Panc1 (cell line): ENCODE measurements at regions not wholly inside any gene's neighbourhood (a gene's known extent, or its start where the extent isn't known, plus 50 kb on each side); places are given as distances from the start of the nearest gene placed in this dataset.

Experiments
- ATAC-seq: fragments of 200-7000 bp; cut with Tn5 transposase; 2 replicates; pipeline ENCODE4 v1.9.1; 2020; ENCODE audit warnings: mild to moderate bottlenecking, moderate library complexity
- BruUV-seq: library from RNA; stranded (reverse); fragments of 400-500 nt; replicated peaks from 2 replicates; lab custom pipeline; 2021; lab: Mats Ljungman, UMichigan
- CTCF ChIA-PET: fragments of 300-600 bp; sonication (Branson Sonifier 250); formaldehyde crosslinking; loops from one replicate; lab custom pipeline; 2022; ENCODE audit warnings: antibody characterized with exemption; lab: Charles Lee
- POLR2A ChIA-PET: fragments of 300-600 bp; sonication (Branson Sonifier 250); formaldehyde crosslinking; loops from one replicate; lab custom pipeline; 2022; ENCODE audit warnings: antibody characterized with exemption; lab: Charles Lee
- DNase-seq: peaks from one replicate; pipeline ENCODE4 v3.0.0-alpha.2; 2010; ENCODE audit warnings: low read depth, low spot score
- H3K27ac ChIP-seq: 2 replicates; pipeline ENCODE4 v1.5.1; 2011; ENCODE audit warnings: mild to moderate bottlenecking, low read length, inconsistent platforms
- H3K27me3 ChIP-seq: fragments of 200-500 bp; sonication (Bioruptor generic); 2 replicates; pipeline ENCODE4 v1.6.0; 2014; ENCODE audit warnings: low read length, inconsistent platforms; ENCODE audit not compliant: control insufficient read depth, insufficient read depth
- H3K36me3 ChIP-seq: fragments of 200-500 bp; sonication (Bioruptor generic); 2 replicates; pipeline ENCODE4 v1.5.1; 2014; ENCODE audit warnings: inconsistent platforms, mild to moderate bottlenecking, low read length, moderate library complexity; ENCODE audit not compliant: control insufficient read depth, insufficient read depth
- H3K4me1 ChIP-seq: 2 replicates; pipeline ENCODE4 v1.5.1; 2011; ENCODE audit warnings: inconsistent platforms, mild to moderate bottlenecking, low read length, moderate library complexity; ENCODE audit not compliant: control insufficient read depth, insufficient read depth
- H3K4me3 ChIP-seq, 2 experiments: 2 replicates each; pipeline ENCODE4 v1.5.1; 2011 to 2012; ENCODE audit warnings: low read depth in 2 of 2, low read length in 2 of 2, mild to moderate bottlenecking in 2 of 2, inconsistent platforms in 1 of 2, moderate library complexity in 1 of 2
- H3K9me3 ChIP-seq: fragments of 200-500 bp; sonication (Bioruptor generic); 2 replicates; pipeline ENCODE4 v1.5.1; 2014; ENCODE audit warnings: low read depth, mild to moderate bottlenecking, inconsistent platforms, low read length, moderate library complexity; ENCODE audit not compliant: control insufficient read depth, insufficient read depth
- POLR2AphosphoS5 ChIP-seq: IDR thresholded peaks from 2 replicates; pipeline ENCODE4 v1.6.1; 2012; ENCODE audit warnings: mild to moderate bottlenecking, low read depth, low read length, moderate library complexity
- SIN3A ChIP-seq: IDR thresholded peaks from 2 replicates; pipeline ENCODE4 v1.6.1; 2012; ENCODE audit warnings: low read depth, mild to moderate bottlenecking, low read length, moderate library complexity, borderline replicate concordance; ENCODE audit not compliant: insufficient read depth
- TCF7L2 ChIP-seq: IDR thresholded peaks from 2 replicates; pipeline ENCODE4 v1.6.1; 2011; ENCODE audit warnings: mild to moderate bottlenecking, low read depth, low read length, inconsistent platforms
- in situ Hi-C: cut with HindIII; loops from 2 replicates; pipeline ENCODE4 v1.10.0; 2016; ENCODE audit warnings: low sequenced_read_pairs, low pct_unique_long_range_greater_than_20kb
- intact Hi-C: fragments of 100-400 bp; cut with micrococcal nuclease; formaldehyde crosslinking; loops from one replicate; pipeline ENCODE4 v1.10.0; 2022; ENCODE audit not compliant: unreplicated experiment
- TF ChIP-seq, protein P1 (sequence below): fragments of 450-650 bp; IDR thresholded peaks from 2 replicates; pipeline ENCODE4 v1.5.1; 2017; ENCODE audit warnings: mild to moderate bottlenecking
- TF ChIP-seq, protein P2 (sequence below), 2 experiments: IDR thresholded peaks; 2 replicates each; pipeline ENCODE4 v1.6.1; 2011 to 2012; ENCODE audit warnings: low read depth in 2 of 2, control low read depth in 1 of 2, low read length in 1 of 2, mild to moderate bottlenecking in 1 of 2, moderate library complexity in 1 of 2; ENCODE audit not compliant: insufficient read depth in 1 of 2

DNA sequence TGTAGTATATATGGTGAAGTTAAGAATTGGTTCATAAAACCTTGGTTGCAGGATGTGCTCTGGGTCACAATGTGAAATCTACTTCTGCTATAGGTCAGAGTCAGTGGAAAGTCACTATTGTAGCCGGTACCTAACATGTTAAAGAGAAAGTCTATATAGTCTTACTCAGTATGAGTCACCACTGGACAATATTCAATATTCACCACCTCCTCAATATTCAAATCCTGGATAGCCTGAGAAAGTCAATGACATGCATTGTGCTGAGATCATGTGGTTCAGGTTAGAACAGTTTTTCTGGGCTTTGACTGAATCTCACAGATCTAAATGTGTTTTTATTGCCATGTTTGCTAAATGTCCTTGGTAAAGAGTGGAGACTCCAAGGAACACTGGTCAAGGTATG, 108.8 kb downstream of the HMHB1 start:
- in situ Hi-C loops (no loop called here), intact Hi-C loops (no loop called here)
- ChIA-PET POLR2A (no interaction called here), CTCF (no interaction called here)
- no peaks in the 10 kb centered on the region for H3K9me3 ChIP-seq
- no peak for ATAC-seq
- H3K4me3 ChIP-seq: no peak overlapping the region
- H3K27ac ChIP-seq: no peak overlapping the region
- no peak for DNase-seq
- H3K36me3 ChIP-seq: no peaks in the 10 kb centered on the region
- TF ChIP-seq POLR2AphosphoS5 (no peak), TCF7L2 (no peak), SIN3A (no peak)
- TF ChIP-seq, protein P1, sequence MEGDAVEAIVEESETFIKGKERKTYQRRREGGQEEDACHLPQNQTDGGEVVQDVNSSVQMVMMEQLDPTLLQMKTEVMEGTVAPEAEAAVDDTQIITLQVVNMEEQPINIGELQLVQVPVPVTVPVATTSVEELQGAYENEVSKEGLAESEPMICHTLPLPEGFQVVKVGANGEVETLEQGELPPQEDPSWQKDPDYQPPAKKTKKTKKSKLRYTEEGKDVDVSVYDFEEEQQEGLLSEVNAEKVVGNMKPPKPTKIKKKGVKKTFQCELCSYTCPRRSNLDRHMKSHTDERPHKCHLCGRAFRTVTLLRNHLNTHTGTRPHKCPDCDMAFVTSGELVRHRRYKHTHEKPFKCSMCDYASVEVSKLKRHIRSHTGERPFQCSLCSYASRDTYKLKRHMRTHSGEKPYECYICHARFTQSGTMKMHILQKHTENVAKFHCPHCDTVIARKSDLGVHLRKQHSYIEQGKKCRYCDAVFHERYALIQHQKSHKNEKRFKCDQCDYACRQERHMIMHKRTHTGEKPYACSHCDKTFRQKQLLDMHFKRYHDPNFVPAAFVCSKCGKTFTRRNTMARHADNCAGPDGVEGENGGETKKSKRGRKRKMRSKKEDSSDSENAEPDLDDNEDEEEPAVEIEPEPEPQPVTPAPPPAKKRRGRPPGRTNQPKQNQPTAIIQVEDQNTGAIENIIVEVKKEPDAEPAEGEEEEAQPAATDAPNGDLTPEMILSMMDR: no peak
- TF ChIP-seq, protein P2, sequence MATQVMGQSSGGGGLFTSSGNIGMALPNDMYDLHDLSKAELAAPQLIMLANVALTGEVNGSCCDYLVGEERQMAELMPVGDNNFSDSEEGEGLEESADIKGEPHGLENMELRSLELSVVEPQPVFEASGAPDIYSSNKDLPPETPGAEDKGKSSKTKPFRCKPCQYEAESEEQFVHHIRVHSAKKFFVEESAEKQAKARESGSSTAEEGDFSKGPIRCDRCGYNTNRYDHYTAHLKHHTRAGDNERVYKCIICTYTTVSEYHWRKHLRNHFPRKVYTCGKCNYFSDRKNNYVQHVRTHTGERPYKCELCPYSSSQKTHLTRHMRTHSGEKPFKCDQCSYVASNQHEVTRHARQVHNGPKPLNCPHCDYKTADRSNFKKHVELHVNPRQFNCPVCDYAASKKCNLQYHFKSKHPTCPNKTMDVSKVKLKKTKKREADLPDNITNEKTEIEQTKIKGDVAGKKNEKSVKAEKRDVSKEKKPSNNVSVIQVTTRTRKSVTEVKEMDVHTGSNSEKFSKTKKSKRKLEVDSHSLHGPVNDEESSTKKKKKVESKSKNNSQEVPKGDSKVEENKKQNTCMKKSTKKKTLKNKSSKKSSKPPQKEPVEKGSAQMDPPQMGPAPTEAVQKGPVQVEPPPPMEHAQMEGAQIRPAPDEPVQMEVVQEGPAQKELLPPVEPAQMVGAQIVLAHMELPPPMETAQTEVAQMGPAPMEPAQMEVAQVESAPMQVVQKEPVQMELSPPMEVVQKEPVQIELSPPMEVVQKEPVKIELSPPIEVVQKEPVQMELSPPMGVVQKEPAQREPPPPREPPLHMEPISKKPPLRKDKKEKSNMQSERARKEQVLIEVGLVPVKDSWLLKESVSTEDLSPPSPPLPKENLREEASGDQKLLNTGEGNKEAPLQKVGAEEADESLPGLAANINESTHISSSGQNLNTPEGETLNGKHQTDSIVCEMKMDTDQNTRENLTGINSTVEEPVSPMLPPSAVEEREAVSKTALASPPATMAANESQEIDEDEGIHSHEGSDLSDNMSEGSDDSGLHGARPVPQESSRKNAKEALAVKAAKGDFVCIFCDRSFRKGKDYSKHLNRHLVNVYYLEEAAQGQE (IDR thresholded peaks at IDR 0.05; ENCODE audit: insufficient read depth in 1 of 2, low read depth in 2 of 2, low read length in 1 of 2): no peak
- no TSS peak for BruUV-seq
- no peaks in the 10 kb centered on the region for H3K27me3 ChIP-seq
- H3K4me1 ChIP-seq: no peaks in the 10 kb centered on the region

DNA sequence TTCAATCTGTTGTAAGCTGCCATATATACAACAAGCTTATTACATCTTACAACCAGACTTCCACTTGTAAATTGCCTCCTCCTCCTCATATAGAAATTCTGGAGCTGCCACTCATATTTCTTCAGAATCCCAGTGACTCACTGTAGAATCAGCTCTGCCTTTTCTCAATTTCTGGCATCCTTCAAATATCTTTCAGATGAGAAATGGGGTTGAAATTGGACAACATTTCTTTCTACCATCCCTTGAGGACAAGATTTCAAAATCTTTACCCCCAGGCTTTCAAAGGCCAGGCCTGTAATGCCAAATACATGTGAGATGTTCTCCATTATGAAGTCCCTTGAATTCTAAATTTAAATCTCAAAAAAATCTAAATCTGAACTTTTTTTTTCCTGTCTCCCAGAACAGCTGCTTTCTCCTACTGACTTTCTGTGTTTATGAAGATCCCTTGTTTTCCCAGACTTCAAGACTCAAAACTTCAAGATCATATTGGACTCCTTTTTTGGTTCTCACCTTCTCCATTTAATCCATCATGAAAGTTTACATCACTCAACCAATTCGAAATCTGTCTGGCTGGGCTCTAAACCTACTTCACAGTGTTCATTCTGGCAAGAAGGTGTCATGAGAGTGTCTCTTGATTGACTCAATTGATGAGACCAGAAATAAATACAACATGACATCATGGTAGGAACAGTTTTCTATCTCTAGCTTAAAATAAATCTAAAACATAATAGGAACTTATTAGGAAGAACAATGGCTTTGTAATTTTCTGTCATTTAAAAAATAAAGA, 109.8 kb downstream of the HMHB1 start:
- CTCF ChIA-PET: no interaction called here
- Histone ChIP-seq H3K36me3 (no peaks in the 10 kb centered on the region), H3K27me3 (no peaks in the 10 kb centered on the region), H3K4me3 (no peak overlapping the region), H3K9me3 (no peaks in the 10 kb centered on the region), H3K27ac (no peak overlapping the region), H3K4me1 (no peaks in the 10 kb centered on the region)
- TF ChIP-seq TCF7L2: no peak
- TF ChIP-seq, protein P2 (IDR thresholded peaks at IDR 0.05; ENCODE audit: insufficient read depth in 1 of 2, low read depth in 2 of 2, low read length in 1 of 2): no peak
- no peak for TF ChIP-seq SIN3A
- TF ChIP-seq, protein P1: no peak
- TF ChIP-seq POLR2AphosphoS5: no peak
- ATAC-seq (0 out of 2 replicates have a peak, but pooled peaks have one; percentile 38), DNase-seq (peak; percentile 55)
- no TSS peak for BruUV-seq
- in situ Hi-C loops: no loop called here
- intact Hi-C loops: no loop called here
- POLR2A ChIA-PET: no interaction called here
